ENCODE measurements at regions not wholly inside any gene's neighbourhood (a gene's known extent, or its start where the extent isn't known, plus 50 kb on each side); places are given as distances from the start of the nearest gene placed in this dataset.

DNA sequence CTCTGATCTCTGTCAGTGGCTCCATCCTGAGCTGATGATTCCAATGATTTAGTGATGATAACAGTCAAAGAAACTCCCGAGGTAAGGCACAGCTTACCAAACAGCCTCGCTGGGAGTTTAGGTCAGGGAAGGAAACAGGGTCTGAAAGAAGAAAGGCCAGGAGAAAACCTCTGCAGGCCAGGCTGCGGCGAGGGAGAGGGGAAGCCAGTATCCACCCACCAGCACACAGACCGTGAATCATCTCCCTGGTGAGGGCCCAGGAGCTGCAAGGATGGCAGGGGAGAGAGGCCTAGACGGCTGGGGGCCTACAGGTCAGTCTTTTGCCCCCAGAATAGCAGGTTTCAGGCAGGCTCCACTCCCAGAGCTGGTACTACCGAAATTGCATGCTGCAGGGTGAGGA, 590.5 kb downstream of the CCDC171 start:
- DNase-seq (ENCODE audit: low spot score in 2 of 2, unreplicated experiment in 2 of 2), result no peak
- H3K27ac Mint-ChIP-seq, result no peak overlapping the region
- TF ChIP-seq, protein P1, sequence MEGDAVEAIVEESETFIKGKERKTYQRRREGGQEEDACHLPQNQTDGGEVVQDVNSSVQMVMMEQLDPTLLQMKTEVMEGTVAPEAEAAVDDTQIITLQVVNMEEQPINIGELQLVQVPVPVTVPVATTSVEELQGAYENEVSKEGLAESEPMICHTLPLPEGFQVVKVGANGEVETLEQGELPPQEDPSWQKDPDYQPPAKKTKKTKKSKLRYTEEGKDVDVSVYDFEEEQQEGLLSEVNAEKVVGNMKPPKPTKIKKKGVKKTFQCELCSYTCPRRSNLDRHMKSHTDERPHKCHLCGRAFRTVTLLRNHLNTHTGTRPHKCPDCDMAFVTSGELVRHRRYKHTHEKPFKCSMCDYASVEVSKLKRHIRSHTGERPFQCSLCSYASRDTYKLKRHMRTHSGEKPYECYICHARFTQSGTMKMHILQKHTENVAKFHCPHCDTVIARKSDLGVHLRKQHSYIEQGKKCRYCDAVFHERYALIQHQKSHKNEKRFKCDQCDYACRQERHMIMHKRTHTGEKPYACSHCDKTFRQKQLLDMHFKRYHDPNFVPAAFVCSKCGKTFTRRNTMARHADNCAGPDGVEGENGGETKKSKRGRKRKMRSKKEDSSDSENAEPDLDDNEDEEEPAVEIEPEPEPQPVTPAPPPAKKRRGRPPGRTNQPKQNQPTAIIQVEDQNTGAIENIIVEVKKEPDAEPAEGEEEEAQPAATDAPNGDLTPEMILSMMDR (IDR thresholded peaks at IDR 0.05; ENCODE audit: unreplicated experiment), result no peak
- H3K36me3 Mint-ChIP-seq, result no peaks in the 10 kb centered on the region
- H3K27me3 Mint-ChIP-seq (ENCODE audit: low read depth), result no peaks in the 10 kb centered on the region
- H3K4me3 Mint-ChIP-seq, result no peak overlapping the region
- peaks cover 3% of the 10 kb centered on the region for H3K9me3 Mint-ChIP-seq
- peaks cover 45% of the 10 kb centered on the region for H3K4me1 Mint-ChIP-seq

DNA sequence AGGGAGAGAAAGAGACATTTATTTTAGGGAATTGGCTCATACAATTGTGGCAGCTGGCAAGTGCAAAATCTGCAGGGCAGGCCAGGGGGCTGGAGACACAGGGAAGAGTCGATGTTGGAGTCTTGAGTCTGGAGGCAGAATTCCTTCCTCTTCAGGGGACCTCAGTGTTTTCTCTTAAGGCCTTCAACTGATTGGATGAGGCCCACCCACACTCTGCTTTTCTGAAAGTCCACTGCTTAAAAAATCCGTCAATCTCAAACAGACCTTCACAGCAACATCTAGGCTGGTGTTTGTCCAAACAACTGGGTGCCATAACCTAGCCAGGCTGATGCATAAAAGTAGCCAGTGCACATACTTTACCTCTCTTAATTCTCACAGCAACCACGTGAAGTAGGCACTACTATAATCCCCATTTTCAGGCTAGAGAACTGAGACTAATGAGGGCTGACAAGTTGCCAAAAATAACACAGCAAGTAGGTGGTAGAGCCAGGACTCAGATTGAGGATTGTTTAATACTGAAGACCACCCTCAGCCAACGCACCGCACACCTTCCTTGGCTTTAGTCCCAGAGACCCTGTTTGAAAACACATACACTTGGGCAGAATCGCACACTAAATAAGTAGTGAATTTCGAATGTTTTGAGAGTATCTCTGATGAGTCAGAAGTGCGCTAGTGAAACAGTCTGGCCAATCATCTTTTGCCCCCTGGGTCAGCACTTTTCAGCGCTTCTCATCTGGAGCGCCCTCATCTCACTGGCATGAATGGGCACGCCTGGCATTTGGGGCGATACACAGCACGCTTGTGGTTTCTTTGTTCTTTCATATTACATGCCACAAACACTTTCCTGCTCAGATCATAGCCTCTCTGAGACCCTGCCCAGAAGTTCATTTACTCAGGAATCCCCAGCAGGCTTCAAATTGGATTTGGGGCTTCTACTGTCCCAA, 591.4 kb downstream of the CCDC171 start:
- H3K4me3 Mint-ChIP-seq, result no peak overlapping the region
- no peaks in the 10 kb centered on the region for H3K27me3 Mint-ChIP-seq (ENCODE audit: low read depth)
- no peaks in the 10 kb centered on the region for H3K36me3 Mint-ChIP-seq
- H3K27ac Mint-ChIP-seq, result no peak overlapping the region
- DNase-seq (ENCODE audit: low spot score in 2 of 2, unreplicated experiment in 2 of 2), result no peak
- H3K9me3 Mint-ChIP-seq, result peaks cover 6% of the 10 kb centered on the region
- H3K4me1 Mint-ChIP-seq, result peaks cover 37% of the 10 kb centered on the region
- TF ChIP-seq, protein P1 (IDR thresholded peaks at IDR 0.05; ENCODE audit: unreplicated experiment), result no peak

DNA sequence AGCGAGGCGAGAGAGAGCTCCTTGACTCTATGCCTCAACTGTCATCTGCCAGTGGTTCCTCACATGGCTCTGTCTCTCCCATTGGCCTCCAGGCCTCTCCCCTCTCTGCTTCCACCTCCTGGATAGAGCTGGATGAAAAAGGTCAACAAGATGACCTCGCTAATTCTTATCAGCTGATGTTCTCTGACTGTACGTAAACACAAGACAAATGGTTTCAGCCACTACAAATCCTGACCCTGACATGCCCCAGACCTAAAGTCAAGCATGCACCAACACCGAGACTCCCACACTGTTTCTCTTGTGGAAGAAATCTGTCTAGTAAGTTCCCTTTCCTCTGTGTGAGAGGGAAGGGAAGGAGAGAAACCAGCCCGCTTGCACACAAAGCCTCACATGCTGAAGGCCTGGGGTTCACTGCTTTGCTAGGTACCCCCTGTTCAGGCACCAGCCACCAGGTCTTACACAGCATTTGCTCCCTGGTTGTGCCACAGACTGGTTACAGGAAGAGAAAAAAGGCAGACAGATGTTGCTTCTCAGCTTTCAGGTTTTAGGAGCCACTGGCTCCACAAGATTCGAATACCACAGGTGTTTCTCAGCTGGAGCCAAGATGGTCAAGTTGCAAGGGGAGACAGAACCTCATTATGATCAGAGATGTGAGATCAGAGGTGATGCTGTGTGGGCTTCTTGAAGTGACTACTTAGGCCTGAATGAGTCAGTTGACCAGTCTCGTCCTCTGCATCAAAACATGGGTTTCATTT, 592.5 kb downstream of the CCDC171 start:
- Mint-ChIP-seq H3K27ac (no peak overlapping the region), H3K4me3 (no peak overlapping the region)

GRCh38 chr9:16147726-16148125, 594.9 kb downstream of the CCDC171 start:
- no peaks in the 10 kb centered on the region for H3K27me3 Mint-ChIP-seq (ENCODE audit: low read depth)
- DNase-seq (ENCODE audit: low spot score in 2 of 2, unreplicated experiment in 2 of 2), result no peak
- H3K9me3 Mint-ChIP-seq, result peaks cover 5% of the 10 kb centered on the region
- H3K27ac Mint-ChIP-seq, result peak overlapping the region; percentile 8
- H3K4me3 Mint-ChIP-seq, result no peak overlapping the region
- H3K36me3 Mint-ChIP-seq, result no peaks in the 10 kb centered on the region
- peaks cover 58% of the 10 kb centered on the region for H3K4me1 Mint-ChIP-seq
- TF ChIP-seq, protein P1 (IDR thresholded peaks at IDR 0.05; ENCODE audit: unreplicated experiment), result no peak

More for the DNA sequence above, 592.5 kb downstream of the CCDC171 start:
- no peak for DNase-seq (ENCODE audit: low spot score in 2 of 2, unreplicated experiment in 2 of 2)
- H3K27me3 Mint-ChIP-seq (ENCODE audit: low read depth), result no peaks in the 10 kb centered on the region
- TF ChIP-seq, protein P1 (IDR thresholded peaks at IDR 0.05; ENCODE audit: unreplicated experiment), result no peak
- H3K4me1 Mint-ChIP-seq, result peaks cover 36% of the 10 kb centered on the region
- H3K9me3 Mint-ChIP-seq, result peaks cover 8% of the 10 kb centered on the region
- H3K36me3 Mint-ChIP-seq, result no peaks in the 10 kb centered on the region

GRCh38 chr9:16150501-16150900, 597.7 kb downstream of the CCDC171 start:
- no peak overlapping the region for H3K4me3 Mint-ChIP-seq
- peaks cover 61% of the 10 kb centered on the region for H3K4me1 Mint-ChIP-seq
- H3K9me3 Mint-ChIP-seq, result peaks cover 5% of the 10 kb centered on the region
- H3K27me3 Mint-ChIP-seq (ENCODE audit: low read depth), result no peaks in the 10 kb centered on the region
- H3K36me3 Mint-ChIP-seq, result no peaks in the 10 kb centered on the region
- no peak for DNase-seq (ENCODE audit: low spot score in 2 of 2, unreplicated experiment in 2 of 2)
- peak overlapping the region; percentile 86 for H3K27ac Mint-ChIP-seq
- TF ChIP-seq, protein P1 (IDR thresholded peaks at IDR 0.05; ENCODE audit: unreplicated experiment), result no peak

All from mesothelial cell of epicardium (in vitro differentiated cells).